ENCODE measurements at regions not wholly inside any gene's neighbourhood (a gene's known extent, or its start where the extent isn't known, plus 50 kb on each side); places are given as distances from the start of the nearest gene placed in this dataset.

GRCh38 chr2:161095314-161095713 is 64.9 kb upstream of the TANK start:
- TF ChIP-seq USF1 (IDR thresholded peaks at IDR 0.05; ENCODE audit: borderline replicate concordance, low read depth) (no peak), IRF3 (IDR thresholded peaks at IDR 0.05; ENCODE audit: low read depth, low read length) (no peak), NFIC (IDR thresholded peaks at IDR 0.05; ENCODE audit: borderline replicate concordance) (no peak), FOSL2 (IDR thresholded peaks at IDR 0.05; ENCODE audit: borderline replicate concordance, low read depth) (no peak), PBX3 (IDR thresholded peaks at IDR 0.05) (no peak), JUND (IDR thresholded peaks at IDR 0.05) (no peak), RXRA (IDR thresholded peaks at IDR 0.05; ENCODE audit: borderline replicate concordance, low read depth) (no peak), REST (IDR thresholded peaks at IDR 0.05; ENCODE audit: low read depth, low read length) (no peak), ELF1 (IDR thresholded peaks at IDR 0.05) (no peak), POLR2AphosphoS5 (IDR thresholded peaks at IDR 0.05; ENCODE audit: low read depth, low read length) (no peak), RAD21 (IDR thresholded peaks at IDR 0.05; ENCODE audit: low read length) (no peak)
- H3K36me3 ChIP-seq (replicated peaks in 1 of 2; ENCODE audit: control insufficient read depth in 1 of 2, insufficient read depth in 2 of 2, low read length in 1 of 2): no peaks in the 10 kb centered on the region
- no peak overlapping the region for H3K27ac ChIP-seq (ENCODE audit: low read depth in 2 of 2, low read length in 1 of 2)
- no peaks in the 10 kb centered on the region for H3K9me2 ChIP-seq
- no peaks in the 10 kb centered on the region for H4K20me1 ChIP-seq (ENCODE audit: insufficient read depth)
- H3K27me3 ChIP-seq (ENCODE audit: insufficient read depth): no peaks in the 10 kb centered on the region
- H3K9ac ChIP-seq: no peak overlapping the region
- H3F3A ChIP-seq (replicated peaks; ENCODE audit: insufficient read depth): no peaks in the 10 kb centered on the region
- H3K79me2 ChIP-seq (ENCODE audit: insufficient read depth): no peaks in the 10 kb centered on the region
- CTCF ChIA-PET: no interaction called here
- H3K4me1 ChIP-seq (ENCODE audit: control insufficient read depth in 1 of 2, insufficient read depth in 2 of 2, low read depth in 1 of 2, low read length in 1 of 2): no peaks in the 10 kb centered on the region; a peak in 1 of 4 replicates
- H3K4me2 ChIP-seq: no peak overlapping the region
- no peaks in the 10 kb centered on the region for H3K9me3 ChIP-seq
- WGBS (ENCODE audit: low lambda C conversion rate): 94% methylated on average over 3 of the region's 3 CpGs
- DNase-seq: no peak
- POLR2A ChIA-PET: no interaction called here
- H3K4me3 ChIP-seq (ENCODE audit: low read depth in 2 of 2, low read length in 1 of 2): no peak overlapping the region
- no peak overlapping the region for H2AFZ ChIP-seq (ENCODE audit: low read depth)

GRCh38 chr2:161096336-161096735 is 63.9 kb upstream of the TANK start:
- Histone ChIP-seq H3K4me2 (no peak overlapping the region), H3K4me3 (ENCODE audit: low read depth in 2 of 2, low read length in 1 of 2) (no peak overlapping the region), H4K20me1 (ENCODE audit: insufficient read depth) (no peaks in the 10 kb centered on the region), H3K9ac (no peak overlapping the region), H2AFZ (ENCODE audit: low read depth) (no peak overlapping the region), H3K4me1 (ENCODE audit: control insufficient read depth in 1 of 2, insufficient read depth in 2 of 2, low read depth in 1 of 2, low read length in 1 of 2) (peaks cover 0 to 5% of the 10 kb centered on the region in 2 experiments; a peak in 1 of 4 replicates), H3K27me3 (ENCODE audit: insufficient read depth) (no peaks in the 10 kb centered on the region), H3K9me2 (no peaks in the 10 kb centered on the region), H3F3A (replicated peaks; ENCODE audit: insufficient read depth) (no peaks in the 10 kb centered on the region), H3K36me3 (replicated peaks in 1 of 2; ENCODE audit: control insufficient read depth in 1 of 2, insufficient read depth in 2 of 2, low read length in 1 of 2) (no peaks in the 10 kb centered on the region), H3K9me3 (no peaks in the 10 kb centered on the region), H3K27ac (ENCODE audit: low read depth in 2 of 2, low read length in 1 of 2) (no peak overlapping the region), H3K79me2 (ENCODE audit: insufficient read depth) (no peaks in the 10 kb centered on the region)
- ChIA-PET POLR2A (no interaction called here), CTCF (interaction anchor here (1.0 kb wide), 1 partner anchor 14 kb away, joined by 3 read pairs; no protein-coding TSS in a partner anchor)
- no peak for DNase-seq
- 61% methylated on average over 2 of the region's 2 CpGs for WGBS (ENCODE audit: low lambda C conversion rate)
- TF ChIP-seq GATA2 (CRISPR knock-in tag; IDR thresholded peaks at IDR 0.05) (no peak), EP300 (IDR thresholded peaks at IDR 0.05; ENCODE audit: borderline replicate concordance in 1 of 2, low read depth in 1 of 2, low read length in 1 of 2) (no peak), GABPA (IDR thresholded peaks at IDR 0.05; ENCODE audit: low read depth) (no peak), CHD2 (IDR thresholded peaks at IDR 0.05; ENCODE audit: low read length, partially characterized antibody) (no peak), CTCF (IDR thresholded peaks at IDR 0.05) (no peak), RFX5 (IDR thresholded peaks at IDR 0.05; ENCODE audit: low read length) (no peak), NRF1 (IDR thresholded peaks at IDR 0.05; ENCODE audit: low read depth, low read length) (no peak), RAD21 (IDR thresholded peaks at IDR 0.05; ENCODE audit: low read length) (no peak), MEF2A (IDR thresholded peaks at IDR 0.05; ENCODE audit: borderline replicate concordance, low read depth) (no peak), YY1 (IDR thresholded peaks at IDR 0.05; ENCODE audit: low read depth) (no peak), POLR2AphosphoS5 (IDR thresholded peaks at IDR 0.05; ENCODE audit: low read depth, low read length) (no peak), FOSL2 (IDR thresholded peaks at IDR 0.05; ENCODE audit: borderline replicate concordance, low read depth) (no peak)

All from SK-N-SH (cell line).